ENCODE measurements at regions not wholly inside any gene's neighbourhood (a gene's known extent, or its start where the extent isn't known, plus 50 kb on each side); places are given as distances from the start of the nearest gene placed in this dataset.

DNA sequence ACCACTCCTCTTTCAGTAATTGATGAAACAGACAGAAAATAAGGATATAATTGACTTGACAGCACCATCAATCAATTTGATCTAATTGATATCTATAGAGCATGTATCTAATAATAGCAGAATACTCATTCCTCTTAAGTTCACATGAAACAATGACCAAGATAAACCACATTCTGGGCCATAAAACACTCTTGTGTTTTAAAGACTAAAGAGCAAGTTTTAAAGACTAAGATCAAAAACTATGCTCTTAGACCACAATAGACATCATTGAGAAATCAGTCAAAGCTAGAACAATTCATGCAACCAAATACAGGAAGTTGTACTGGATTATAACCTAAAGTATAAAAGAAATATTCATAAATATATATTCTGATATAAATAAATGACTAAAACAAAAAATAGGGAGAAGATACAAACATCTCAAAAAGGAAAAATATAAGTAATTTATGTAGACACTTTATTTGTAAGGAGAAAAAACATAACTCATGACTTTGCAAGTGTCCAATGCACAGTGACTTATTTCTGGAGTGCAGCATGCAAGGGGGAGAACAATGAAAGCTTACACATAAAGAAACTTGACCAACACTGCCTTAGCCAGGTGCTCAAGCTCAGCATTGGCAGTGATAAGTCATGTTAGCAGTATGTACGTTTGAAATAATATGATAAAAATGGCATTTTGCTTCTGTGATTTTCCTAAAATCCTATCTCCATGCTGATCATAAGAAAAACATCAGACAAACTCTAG lies 312.7 kb upstream of the IGFBP3 start:
- DNase-seq (ENCODE audit: low read depth), result no peak

DNA sequence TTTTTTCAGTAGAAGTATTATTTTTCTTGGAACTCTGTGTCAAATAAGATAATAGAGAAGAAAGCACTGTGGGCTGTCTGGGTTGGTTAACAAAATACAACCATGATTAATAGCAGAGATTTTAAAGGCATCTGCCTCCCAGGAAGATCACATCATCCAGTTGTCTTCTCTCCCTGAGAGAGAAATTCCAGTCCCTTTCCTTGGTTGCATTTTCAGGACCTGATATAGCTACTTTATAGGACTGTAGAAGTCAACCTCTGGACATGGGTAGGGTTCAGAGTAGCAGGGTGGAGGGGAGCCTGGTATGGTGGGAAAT lies 309.9 kb upstream of the IGFBP3 start:
- no peak for DNase-seq (ENCODE audit: low read depth)

GRCh38 chr7:46230298-46230989 lies 309.4 kb upstream of the IGFBP3 start:
- DNase-seq (ENCODE audit: low read depth), result no peak

DNA sequence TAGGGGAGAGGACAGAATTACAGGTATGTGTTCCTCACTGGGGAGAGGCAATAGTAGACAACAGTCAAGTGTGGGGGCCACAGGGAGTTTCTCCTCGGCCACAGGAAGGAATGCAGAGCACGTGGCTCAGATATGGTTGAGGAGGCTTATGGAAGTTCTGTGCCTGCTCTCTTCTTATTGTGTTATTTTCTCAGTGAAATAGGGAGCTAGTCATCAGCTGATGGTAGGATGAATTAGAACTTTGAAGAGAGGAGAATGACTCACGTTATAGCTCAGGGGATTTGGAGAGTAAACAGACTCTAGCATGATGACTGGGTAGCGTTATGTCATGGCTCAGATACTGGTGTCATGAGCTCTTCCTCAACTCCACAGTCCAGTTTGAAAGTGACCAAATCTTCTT lies 308.3 kb upstream of the IGFBP3 start:
- peak; percentile 79 for DNase-seq (ENCODE audit: low read depth)

DNA sequence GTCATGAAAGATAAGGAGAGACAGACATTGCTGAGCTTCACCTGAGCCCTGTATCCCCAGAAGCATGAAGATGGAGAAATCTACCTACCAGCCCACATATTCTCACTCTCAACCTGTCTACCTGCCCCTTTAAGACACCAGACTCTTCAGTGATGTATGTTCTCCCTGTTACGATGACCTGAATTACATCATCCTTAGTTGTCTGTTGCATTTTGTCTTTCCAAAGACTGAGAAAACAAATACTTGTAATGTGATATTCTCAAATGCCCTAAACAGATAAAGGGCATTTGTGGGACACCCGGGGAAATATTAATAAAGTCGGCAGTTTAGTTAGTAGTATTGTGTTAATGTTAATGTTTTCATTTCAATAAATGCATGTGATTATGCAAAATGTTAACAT lies 305.8 kb upstream of the IGFBP3 start:
- no peak for DNase-seq (ENCODE audit: low read depth)

DNA sequence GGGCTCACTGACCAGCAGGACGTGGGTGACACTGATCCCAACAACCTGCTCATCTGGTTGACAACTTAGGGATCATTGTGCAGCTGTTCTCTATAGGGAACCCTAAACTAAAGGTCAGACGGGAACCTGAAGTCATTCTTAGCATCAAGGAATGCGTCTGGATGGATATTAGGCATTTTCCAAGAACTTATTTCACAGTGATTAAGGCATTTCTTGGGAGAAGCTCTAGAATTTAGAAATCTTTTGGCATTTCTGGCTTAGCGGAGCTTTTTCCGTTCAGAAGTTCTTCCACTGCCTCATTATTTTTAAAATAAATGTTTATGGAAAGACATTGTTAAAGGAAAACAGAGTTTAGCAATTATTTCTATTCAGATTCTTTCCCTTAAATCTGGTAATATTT lies 303.3 kb upstream of the IGFBP3 start:
- DNase-seq (ENCODE audit: low read depth), result no peak

DNA sequence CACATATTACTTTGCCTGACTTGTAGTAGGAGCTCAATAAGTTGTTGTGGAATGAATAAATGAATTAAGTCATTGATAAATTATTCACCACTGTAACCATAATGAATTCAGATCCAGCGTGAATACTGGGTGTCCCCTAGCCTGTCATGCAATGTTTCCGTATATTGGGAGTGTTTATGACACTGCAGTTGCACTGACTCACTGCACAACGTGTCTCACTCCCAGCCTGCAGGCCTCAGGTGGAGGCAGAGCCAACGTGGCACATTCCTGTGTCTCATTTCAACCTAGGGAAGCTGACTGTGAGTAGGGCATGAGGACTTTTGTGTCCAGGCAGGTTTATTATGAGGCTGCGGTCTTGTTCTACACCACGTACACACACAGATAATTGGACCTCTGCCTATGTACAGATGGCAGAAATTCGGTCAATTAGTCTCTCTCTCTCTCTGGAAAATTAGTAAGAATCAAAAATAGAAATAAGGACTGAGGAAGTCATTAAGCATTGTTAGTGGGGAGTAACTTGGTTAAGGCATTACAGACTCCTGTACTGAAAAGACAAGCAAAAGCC lies 299.1 kb upstream of the IGFBP3 start:
- no peak for DNase-seq (ENCODE audit: low read depth)

GRCh38 chr7:46218461-46219200 lies 297.6 kb upstream of the IGFBP3 start:
- DNase-seq (ENCODE audit: low read depth), result no peak

DNA sequence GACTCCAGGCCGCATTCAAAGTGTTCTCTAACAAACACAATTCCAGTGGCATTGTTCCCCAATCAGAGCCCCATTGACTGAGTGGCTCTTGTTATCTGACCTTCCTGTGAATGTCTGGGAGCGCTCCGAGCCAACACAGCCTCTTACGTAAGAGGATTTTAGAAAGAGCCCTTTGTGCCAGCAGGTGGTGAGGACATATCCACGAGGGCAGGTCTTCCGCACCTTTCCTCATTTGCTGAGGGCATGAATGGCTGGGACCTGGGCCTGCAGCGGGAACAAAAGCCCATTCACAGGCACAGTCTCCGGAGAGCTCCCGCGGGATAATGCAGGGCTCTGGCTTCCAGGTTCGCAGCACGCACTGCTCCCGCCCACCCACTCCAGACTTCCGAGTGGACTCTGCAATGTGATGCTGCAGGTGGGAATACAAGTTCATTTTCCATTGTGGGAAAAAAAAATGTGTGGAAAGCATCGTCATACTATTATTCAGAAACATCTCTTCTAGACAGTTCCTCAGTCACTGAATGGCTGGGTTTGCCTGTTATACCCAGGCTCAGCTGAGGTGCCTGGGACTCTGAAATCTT lies 295.0 kb upstream of the IGFBP3 start:
- no peak for DNase-seq (ENCODE audit: low read depth)

DNA sequence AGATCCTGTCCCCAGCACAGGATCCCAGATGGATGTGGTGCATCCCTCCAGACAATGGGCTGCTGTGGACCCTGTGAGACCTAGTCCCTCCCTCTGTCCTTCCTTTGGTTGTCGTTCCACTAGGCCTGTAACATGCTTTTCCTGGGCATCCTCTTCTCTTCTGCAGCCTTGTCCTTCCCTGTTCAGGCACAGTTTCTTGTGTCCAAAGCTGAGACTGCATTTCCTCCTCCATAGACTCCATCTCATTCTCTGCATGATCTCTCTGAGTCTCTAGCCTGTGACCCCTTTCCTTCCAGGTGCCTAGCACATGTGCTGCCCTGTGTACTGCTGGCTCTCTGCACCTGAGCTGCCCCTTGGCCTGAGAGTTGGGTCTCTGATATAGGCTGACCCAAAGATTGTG lies 293.5 kb upstream of the IGFBP3 start:
- no peak for DNase-seq (ENCODE audit: low read depth)

- DNase-seq (ENCODE audit: low read depth), result no peak
These were observed 292.1 kb upstream of the IGFBP3 start for GRCh38 chr7:46213154-46213537.

DNA sequence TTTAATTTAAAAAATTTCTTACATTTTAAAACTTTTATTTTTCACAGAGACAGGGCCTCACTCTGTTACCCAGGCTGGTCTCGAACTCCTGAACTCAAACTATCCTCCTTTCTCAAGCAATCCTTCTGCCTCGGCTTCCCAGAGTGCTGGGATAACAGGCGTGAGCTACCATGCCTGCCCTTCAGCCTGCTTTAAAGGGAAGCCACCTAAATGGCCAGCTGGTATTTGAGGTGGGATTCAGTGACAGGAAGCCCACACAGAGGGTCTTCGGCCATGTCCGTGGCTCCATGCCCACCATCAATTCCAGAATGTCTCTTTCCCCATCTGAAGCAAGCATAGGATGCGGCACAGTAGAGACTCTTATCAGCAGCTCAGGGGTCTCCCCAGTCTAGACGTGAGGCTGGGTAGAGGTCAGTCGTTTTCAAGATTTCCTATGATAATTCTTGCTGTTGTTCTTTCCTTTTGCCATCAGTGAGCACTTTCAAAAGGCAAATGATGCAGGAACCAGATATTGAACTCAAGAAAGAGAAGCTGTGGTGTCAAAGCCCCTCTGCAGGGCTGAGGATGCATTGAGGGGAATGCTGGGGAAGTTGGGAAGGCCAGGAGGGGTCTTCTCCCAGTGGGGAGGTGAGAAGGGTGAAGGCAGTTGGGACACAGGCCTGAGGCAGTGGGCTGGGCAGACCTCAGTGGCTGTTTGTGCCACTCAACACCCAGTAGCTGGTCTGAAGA lies 291.5 kb upstream of the IGFBP3 start:
- no peak for DNase-seq (ENCODE audit: low read depth)

DNA sequence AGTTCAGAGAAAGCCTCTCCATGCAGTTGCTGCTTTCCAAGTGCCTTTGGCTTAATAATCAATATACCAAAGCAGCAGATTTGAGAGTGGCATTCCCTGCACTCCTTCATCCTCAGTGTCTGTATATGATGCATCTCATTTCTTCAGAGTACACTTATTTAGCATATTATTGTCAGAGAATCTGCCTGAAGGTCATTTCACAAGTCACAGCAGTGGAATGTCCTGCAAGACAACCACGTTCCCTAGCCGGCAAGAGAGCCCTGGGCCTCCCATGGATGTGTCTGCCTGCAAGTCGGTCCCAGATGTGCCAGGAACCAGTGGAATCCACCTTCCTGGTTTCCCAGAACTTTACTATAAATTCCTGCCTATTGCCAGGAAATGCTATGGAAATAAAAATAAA lies 289.4 kb upstream of the IGFBP3 start:
- DNase-seq (ENCODE audit: low read depth), result no peak

DNA sequence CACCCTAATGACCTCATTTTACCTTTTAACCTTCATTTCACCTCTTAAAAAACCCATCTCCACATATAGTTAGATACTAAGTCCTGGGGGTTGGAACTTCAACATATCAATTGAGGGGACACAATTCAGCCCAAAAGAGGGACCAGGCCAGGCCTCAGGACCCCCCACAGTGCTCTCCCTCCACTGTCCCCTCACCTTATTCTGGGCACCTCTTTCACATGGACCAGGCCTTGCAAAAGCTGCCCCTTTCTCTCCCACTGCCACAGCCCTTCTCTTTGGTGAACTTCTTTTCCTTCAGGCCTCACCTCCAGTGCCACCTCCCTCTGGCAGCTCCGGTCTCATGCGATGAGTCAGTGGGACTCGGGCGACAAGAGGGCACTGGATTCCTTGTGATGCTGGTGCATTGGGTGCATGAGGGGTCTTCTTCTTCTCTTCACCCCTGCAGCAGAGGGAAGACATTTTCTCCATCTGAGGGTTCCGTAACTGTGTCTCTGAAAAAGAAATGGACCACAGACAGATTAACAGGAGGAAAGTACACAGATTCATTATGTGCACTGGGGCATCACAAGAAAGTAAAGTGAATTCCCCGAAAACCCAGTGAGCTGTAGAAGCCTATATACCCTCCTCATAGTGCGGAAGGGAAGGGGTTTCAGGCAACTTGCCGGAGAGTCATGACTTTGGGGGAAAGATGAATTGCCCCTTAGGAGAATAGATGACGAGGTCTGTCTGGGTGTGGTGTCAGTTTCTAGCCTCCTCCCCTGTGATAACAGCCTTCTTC lies 288.7 kb upstream of the IGFBP3 start:
- no peak for DNase-seq (ENCODE audit: low read depth)

DNA sequence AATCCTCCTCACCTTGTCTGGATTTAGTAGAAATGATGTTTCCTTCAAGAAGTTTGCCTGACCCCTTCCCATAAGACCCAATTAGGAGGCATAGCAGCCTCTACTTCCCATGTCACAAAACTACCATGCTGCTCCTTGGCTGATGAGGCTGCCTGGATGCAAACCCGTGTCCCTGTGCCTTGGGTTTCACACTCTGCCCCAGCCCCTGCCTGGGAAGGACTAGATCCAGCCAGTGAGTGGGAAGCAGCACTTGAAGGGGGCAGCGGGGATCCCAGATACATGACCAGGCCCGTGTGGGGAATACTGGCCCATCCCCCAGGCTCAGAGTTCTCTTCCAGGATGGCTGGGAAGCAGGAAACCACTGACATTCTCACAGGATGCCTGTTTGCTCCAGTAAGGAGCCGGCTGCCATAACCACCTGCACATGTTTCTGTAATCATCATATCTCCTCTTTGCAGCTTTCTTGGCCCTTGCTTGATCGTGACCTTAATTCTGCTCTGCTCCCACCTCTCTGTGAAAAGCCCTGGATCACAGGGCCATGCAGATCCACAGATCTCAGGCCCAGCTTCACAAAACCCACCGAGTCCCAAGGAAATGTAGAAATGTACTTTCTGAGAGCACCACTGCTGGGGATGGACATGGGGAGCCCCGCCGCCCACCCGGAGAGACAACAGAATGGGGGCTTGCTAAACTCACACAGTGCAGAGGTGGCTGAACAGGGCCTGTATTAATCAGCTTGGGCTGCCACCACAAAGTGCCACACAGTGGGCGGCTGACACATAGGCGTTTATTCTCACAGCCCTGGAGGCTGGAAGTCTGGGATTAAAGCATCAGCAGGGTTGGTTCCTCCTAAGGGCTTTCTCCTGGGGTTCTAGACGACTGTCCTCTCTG lies 287.8 kb upstream of the IGFBP3 start:
- no peak for DNase-seq (ENCODE audit: low read depth)

DNA sequence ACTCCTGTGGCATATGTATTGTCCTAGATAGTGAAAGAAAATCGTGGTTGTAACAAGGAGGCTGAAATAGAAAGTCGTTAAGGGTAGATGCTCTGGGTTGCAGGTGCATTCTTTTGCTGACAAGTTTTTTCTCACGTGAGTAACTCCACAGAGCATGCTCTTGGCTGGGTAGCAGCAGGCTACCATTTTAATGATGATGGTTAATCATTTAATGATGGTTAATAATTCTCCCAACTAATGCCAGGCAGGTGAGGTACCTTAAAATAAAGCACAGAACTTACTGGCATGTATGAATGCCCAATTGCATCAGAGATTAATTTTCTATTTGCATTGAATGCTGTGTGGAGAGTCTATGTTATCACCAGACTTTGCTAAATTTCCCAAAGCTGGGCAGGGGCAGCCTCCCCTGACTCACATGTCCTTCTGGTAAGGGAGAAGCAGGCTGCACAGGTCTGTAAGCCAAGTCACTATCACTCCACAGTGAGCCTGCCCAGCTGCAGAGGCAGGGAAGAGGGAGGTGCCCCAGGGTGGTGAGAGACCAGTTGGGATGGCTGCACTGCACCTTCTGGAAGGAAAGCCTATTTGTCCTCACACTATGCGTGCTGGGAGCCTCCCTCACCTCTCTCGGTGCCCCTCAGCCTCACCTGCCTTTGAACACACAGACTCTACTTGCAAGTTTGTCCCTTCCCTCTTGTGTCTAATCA lies 287.0 kb upstream of the IGFBP3 start:
- no peak for DNase-seq (ENCODE audit: low read depth)

GRCh38 chr7:46206476-46207060 lies 285.5 kb upstream of the IGFBP3 start:
- no peak for DNase-seq (ENCODE audit: low read depth)

- DNase-seq (ENCODE audit: low read depth), result no peak
These were observed 284.4 kb upstream of the IGFBP3 start for GRCh38 chr7:46205478-46205877.

- DNase-seq (ENCODE audit: low read depth), result no peak
These were observed 282.9 kb upstream of the IGFBP3 start for GRCh38 chr7:46203926-46204325.
